ENCODE measurements at regions not wholly inside any gene's neighbourhood (a gene's known extent, or its start where the extent isn't known, plus 50 kb on each side); places are given as distances from the start of the nearest gene placed in this dataset.
"Not testable (repeated sequence)": the region's sequence is repeated elsewhere in the genome, so short reads cannot be mapped to it uniquely, and the experiment has no call there.

- peak; percentile 18; the same call in 1 of the 2 replicates for TF ChIP-seq CTCF (conservative IDR thresholded peaks at IDR 0.05)
Measured at GRCh38 chr5:92222449-92222848, 839.3 kb upstream of the ARRDC3 start.

GRCh38 chr5:92216852-92217251 lies 833.7 kb upstream of the ARRDC3 start:
- H3K27ac ChIP-seq = not testable (repeated sequence)

More at GRCh38 chr5:92222449-92222848, 839.3 kb upstream of the ARRDC3 start:
- no peak overlapping the region for H3K27ac ChIP-seq

GRCh38 chr5:92215116-92215515 lies 832.0 kb upstream of the ARRDC3 start:
- no peak for TF ChIP-seq CTCF (conservative IDR thresholded peaks at IDR 0.05)
- no peak overlapping the region for H3K27ac ChIP-seq

- H3K27ac ChIP-seq = no peak overlapping the region
- TF ChIP-seq CTCF (conservative IDR thresholded peaks at IDR 0.05) = no peak
Measured at GRCh38 chr5:92208265-92208664, 825.1 kb upstream of the ARRDC3 start.

- H3K27ac ChIP-seq = no peak overlapping the region
- TF ChIP-seq CTCF (conservative IDR thresholded peaks at IDR 0.05) = no peak
Measured at GRCh38 chr5:92207151-92207550, 824.0 kb upstream of the ARRDC3 start.

- no peak overlapping the region for H3K27ac ChIP-seq
- no peak for TF ChIP-seq CTCF (conservative IDR thresholded peaks at IDR 0.05)
Measured at GRCh38 chr5:92206681-92207080, 823.6 kb upstream of the ARRDC3 start.

GRCh38 chr5:92199035-92199434 lies 815.9 kb upstream of the ARRDC3 start:
- not testable (repeated sequence) for H3K27ac ChIP-seq

GRCh38 chr5:92181656-92182055 lies 798.5 kb upstream of the ARRDC3 start:
- TF ChIP-seq CTCF (conservative IDR thresholded peaks at IDR 0.05) = no peak
- no peak overlapping the region for H3K27ac ChIP-seq

GRCh38 chr5:92180391-92180790 lies 797.3 kb upstream of the ARRDC3 start:
- no peak overlapping the region for H3K27ac ChIP-seq
- TF ChIP-seq CTCF (conservative IDR thresholded peaks at IDR 0.05) = no peak
